Subcutaneous abdominal adipose tissue (tissue), 5 donors: ENCODE measurements at regions not wholly inside any gene's neighbourhood (a gene's known extent, or its start where the extent isn't known, plus 50 kb on each side); places are given as distances from the start of the nearest gene placed in this dataset.

Experiments used
- H3K27ac ChIP-seq: one replicate; pipeline ENCODE4 v1.7.0; 2013; ENCODE audit warnings: low read depth, mild to moderate bottlenecking, inconsistent platforms, low read length, moderate library complexity
- H3K27me3 ChIP-seq, 5 donors: one replicate each; pipeline ENCODE4 v1.7.0; 2013; ENCODE audit warnings: low read length in 5 of 5, inconsistent platforms in 1 of 5; ENCODE audit not compliant: control insufficient read depth in 5 of 5, insufficient read depth in 4 of 5
- H3K36me3 ChIP-seq, 5 donors: one replicate each; pipeline ENCODE4 v1.7.0; 2013; ENCODE audit warnings: low read length in 5 of 5; ENCODE audit not compliant: control insufficient read depth in 5 of 5, insufficient read depth in 5 of 5
- H3K4me1 ChIP-seq, 5 donors: one replicate each; pipeline ENCODE4 v1.7.0; 2013; ENCODE audit warnings: low read length in 5 of 5, mild to moderate bottlenecking in 3 of 5, moderate library complexity in 1 of 5; ENCODE audit not compliant: control insufficient read depth in 5 of 5, insufficient read depth in 5 of 5
- H3K4me3 ChIP-seq, 5 donors: one replicate each; pipeline ENCODE4 v1.7.0; 2013; ENCODE audit warnings: low read length in 5 of 5, low read depth in 1 of 5
- H3K9ac ChIP-seq, 5 donors: one replicate each; pipeline ENCODE4 v1.7.0; 2013; ENCODE audit warnings: low read length in 5 of 5, mild to moderate bottlenecking in 4 of 5, moderate library complexity in 3 of 5
- H3K9me3 ChIP-seq, 5 donors: one replicate each; pipeline ENCODE4 v1.7.0; 2013; ENCODE audit warnings: low read length in 5 of 5; ENCODE audit not compliant: control insufficient read depth in 5 of 5
- donor health status: healthy.
- donor health status: healthy.
- donor health status: healthy.
- donor health status: healthy.
- donor health status: healthy.

GRCh38 chr6:142592876-142593275, 291.1 kb downstream of the ADGRG6 start:
- H3K9me3 ChIP-seq, result peaks cover 0 to 7% (median 0%) of the 10 kb centered on the region in 5 donors
- no peak overlapping the region for H3K9ac ChIP-seq
- peaks cover 0 to 2% (median 0%) of the 10 kb centered on the region in 5 donors for H3K27me3 ChIP-seq
- H3K4me1 ChIP-seq, result no peaks in the 10 kb centered on the region
- H3K4me3 ChIP-seq, result no peak overlapping the region
- no peaks in the 10 kb centered on the region for H3K36me3 ChIP-seq
- H3K27ac ChIP-seq, result no peak overlapping the region

- Histone ChIP-seq H3K27me3 (peaks cover 0 to 2% (median 0%) of the 10 kb centered on the region in 5 donors), H3K9ac (no peak overlapping the region), H3K36me3 (no peaks in the 10 kb centered on the region), H3K4me1 (no peaks in the 10 kb centered on the region), H3K4me3 (no peak overlapping the region), H3K27ac (no peak overlapping the region), H3K9me3 (peaks cover 0 to 3% (median 0%) of the 10 kb centered on the region in 5 donors)
Observed at GRCh38 chr6:142597836-142598235, 296.0 kb downstream of the ADGRG6 start.

GRCh38 chr6:142601427-142601826, 299.6 kb downstream of the ADGRG6 start:
- H3K27me3 ChIP-seq, result peaks cover 0 to 2% (median 0%) of the 10 kb centered on the region in 5 donors
- peaks cover 0 to 3% (median 0%) of the 10 kb centered on the region in 5 donors for H3K9me3 ChIP-seq
- H3K27ac ChIP-seq, result no peak overlapping the region
- H3K4me1 ChIP-seq, result no peaks in the 10 kb centered on the region
- no peaks in the 10 kb centered on the region for H3K36me3 ChIP-seq
- no peak overlapping the region for H3K4me3 ChIP-seq
- H3K9ac ChIP-seq, result no peak overlapping the region

- Histone ChIP-seq H3K4me1 (no peaks in the 10 kb centered on the region), H3K9me3 (peaks cover 0 to 3% (median 0%) of the 10 kb centered on the region in 5 donors), H3K27me3 (no peaks in the 10 kb centered on the region), H3K36me3 (no peaks in the 10 kb centered on the region), H3K27ac (no peak overlapping the region), H3K4me3 (no peak overlapping the region), H3K9ac (no peak overlapping the region)
Observed at GRCh38 chr6:142602972-142603371, 301.2 kb downstream of the ADGRG6 start.

GRCh38 chr6:142605922-142606485, 304.2 kb downstream of the ADGRG6 start:
- no peaks in the 10 kb centered on the region for H3K4me1 ChIP-seq
- H3K4me3 ChIP-seq, result no peak overlapping the region
- no peaks in the 10 kb centered on the region for H3K27me3 ChIP-seq
- H3K9ac ChIP-seq, result no peak overlapping the region
- peaks cover 0 to 5% (median under 1%) of the 10 kb centered on the region in 5 donors for H3K9me3 ChIP-seq
- H3K36me3 ChIP-seq, result no peaks in the 10 kb centered on the region
- H3K27ac ChIP-seq, result no peak overlapping the region

- no peaks in the 10 kb centered on the region for H3K4me1 ChIP-seq
- H3K36me3 ChIP-seq, result no peaks in the 10 kb centered on the region
- H3K4me3 ChIP-seq, result no peak overlapping the region
- peaks cover 0 to 12% (median 5%) of the 10 kb centered on the region in 5 donors for H3K9me3 ChIP-seq
- no peak overlapping the region for H3K27ac ChIP-seq
- H3K27me3 ChIP-seq, result no peaks in the 10 kb centered on the region
- H3K9ac ChIP-seq, result no peak overlapping the region
Observed at GRCh38 chr6:142612956-142613355, 311.1 kb downstream of the ADGRG6 start.

- Histone ChIP-seq H3K27ac (no peak overlapping the region), H3K27me3 (no peaks in the 10 kb centered on the region), H3K4me1 (no peaks in the 10 kb centered on the region), H3K4me3 (no peak overlapping the region), H3K9me3 (peaks cover 0 to 12% (median 5%) of the 10 kb centered on the region in 5 donors), H3K36me3 (no peaks in the 10 kb centered on the region), H3K9ac (no peak overlapping the region)
Observed at GRCh38 chr6:142613981-142614380, 312.2 kb downstream of the ADGRG6 start.

- Histone ChIP-seq H3K27ac (no peak overlapping the region), H3K9me3 (peaks cover 0 to 6% (median 0%) of the 10 kb centered on the region in 5 donors), H3K9ac (no peak overlapping the region), H3K36me3 (no peaks in the 10 kb centered on the region), H3K4me3 (no peak overlapping the region), H3K4me1 (no peaks in the 10 kb centered on the region), H3K27me3 (no peaks in the 10 kb centered on the region)
Observed at GRCh38 chr6:142617158-142617557, 315.4 kb downstream of the ADGRG6 start.

GRCh38 chr6:142621822-142622221, 320.0 kb downstream of the ADGRG6 start:
- Histone ChIP-seq H3K27ac (no peak overlapping the region), H3K9me3 (no peaks in the 10 kb centered on the region), H3K4me3 (no peak overlapping the region), H3K4me1 (no peaks in the 10 kb centered on the region), H3K9ac (no peak overlapping the region), H3K36me3 (no peaks in the 10 kb centered on the region), H3K27me3 (no peaks in the 10 kb centered on the region)

GRCh38 chr6:142624978-142625715, 319.8 kb downstream of the HIVEP2 start:
- Histone ChIP-seq H3K4me3 (no peak overlapping the region), H3K9ac (no peak overlapping the region), H3K27me3 (no peaks in the 10 kb centered on the region), H3K36me3 (no peaks in the 10 kb centered on the region), H3K9me3 (no peaks in the 10 kb centered on the region), H3K4me1 (no peaks in the 10 kb centered on the region), H3K27ac (no peak overlapping the region)
